Right hindlimb (tissue), 1 donor: ENCODE measurements at regions not wholly inside any gene's neighbourhood (a gene's known extent, or its start where the extent isn't known, plus 50 kb on each side); places are given as distances from the start of the nearest gene placed in this dataset.
"Not testable (repeated sequence)": the region's sequence is repeated elsewhere in the genome, so short reads cannot be mapped to it uniquely, and the experiment has no call there.

Experiments used
- DNase-seq: peaks from one replicate; pipeline ENCODE4 v3.0.0-alpha.2; 2018

DNA sequence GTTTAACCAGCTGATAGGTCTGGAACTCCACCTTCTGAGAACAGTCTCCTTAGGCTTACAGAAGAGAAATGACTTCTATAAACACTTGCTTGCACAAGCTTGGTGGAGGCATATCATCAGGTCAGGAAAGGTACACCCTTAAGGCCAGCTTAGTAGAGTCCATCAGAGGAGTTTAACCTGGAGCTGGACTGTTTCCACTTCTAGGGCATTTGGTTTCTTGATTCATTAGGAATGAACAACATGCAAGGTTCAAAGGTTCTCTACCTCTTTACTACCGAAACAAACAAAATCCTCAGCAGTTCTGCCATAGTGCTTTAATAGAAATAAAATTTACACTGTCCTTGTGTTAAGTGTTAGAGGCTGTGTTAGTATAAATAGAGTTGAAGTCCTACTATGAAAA, 171.4 kb upstream of the NPY2R start:
- DNase-seq, result no peak

DNA sequence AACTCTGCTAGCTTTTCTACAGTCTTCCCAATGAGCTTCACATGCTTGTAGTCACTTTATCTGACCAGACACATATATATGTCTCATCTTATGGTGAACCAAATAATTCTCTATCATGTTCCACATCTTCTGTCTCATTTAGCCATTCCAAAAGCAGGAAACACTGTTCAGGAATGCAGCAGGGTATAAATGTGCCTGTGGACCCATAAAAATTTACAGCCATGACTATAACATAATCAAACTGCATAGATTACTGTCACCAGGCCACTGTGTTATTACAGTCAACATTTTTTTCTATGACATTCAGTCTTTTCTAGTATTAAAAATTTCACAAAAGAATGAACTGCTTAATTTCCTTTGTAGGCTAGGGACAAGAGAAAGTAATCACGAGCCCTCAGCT, 170.0 kb upstream of the NPY2R start:
- no peak for DNase-seq

DNA sequence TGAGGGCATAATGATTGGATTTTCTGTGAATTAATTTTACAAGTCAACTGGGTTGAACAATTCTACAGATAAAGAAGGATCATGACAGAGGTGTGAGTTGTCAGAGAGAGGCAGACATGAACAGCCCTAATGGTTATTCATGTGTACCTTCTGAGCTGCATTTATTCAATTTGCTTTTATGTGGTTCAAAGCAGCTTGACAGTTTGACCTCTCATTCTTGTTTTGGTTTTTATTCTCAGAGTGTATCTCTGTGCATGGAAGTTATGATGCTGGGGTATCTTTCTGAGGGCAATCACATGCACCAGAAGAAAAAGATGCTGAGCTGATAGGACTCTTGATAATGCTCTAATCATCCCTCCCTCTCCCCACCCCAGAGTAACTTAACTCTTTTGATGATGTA, 169.3 kb upstream of the NPY2R start:
- no peak for DNase-seq

DNA sequence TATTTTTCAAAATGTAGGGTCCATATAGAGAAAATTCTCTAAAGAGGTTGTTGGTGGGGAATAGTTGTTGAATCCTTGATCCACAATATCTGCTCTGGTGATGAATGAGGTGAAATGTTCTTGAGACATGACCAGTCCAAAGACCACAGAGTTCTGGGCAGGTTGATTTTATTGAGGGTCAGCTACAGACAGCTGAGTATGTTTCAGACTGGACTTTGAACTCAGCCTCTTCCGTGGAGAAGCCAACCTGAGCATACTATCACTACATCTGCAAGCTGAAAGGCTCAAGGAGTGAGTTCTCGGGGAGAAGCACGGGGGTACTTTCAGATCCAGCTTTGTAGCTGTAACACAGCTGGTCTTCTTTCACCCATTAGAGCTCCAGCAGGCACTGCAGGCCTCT, 168.4 kb upstream of the NPY2R start:
- DNase-seq, result no peak

DNA sequence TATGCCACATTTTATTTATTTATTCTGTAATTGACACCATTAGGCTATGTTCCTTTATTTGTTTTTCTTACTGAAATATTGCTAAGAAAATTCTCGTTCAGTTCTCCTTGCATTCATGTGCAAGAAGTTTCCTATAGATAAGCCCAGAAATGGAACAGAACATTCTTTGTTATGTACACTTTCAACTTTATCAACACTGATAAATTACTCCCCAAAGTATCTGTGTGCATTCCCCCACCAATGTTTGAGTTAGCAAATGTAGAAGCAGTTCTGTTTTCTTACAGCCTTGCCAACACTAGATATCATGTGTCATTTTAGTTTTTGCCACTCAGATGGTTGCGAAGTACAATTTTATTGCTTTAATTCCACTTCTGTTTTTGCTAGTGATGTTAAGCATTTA, 166.4 kb upstream of the NPY2R start:
- DNase-seq, result no peak

DNA sequence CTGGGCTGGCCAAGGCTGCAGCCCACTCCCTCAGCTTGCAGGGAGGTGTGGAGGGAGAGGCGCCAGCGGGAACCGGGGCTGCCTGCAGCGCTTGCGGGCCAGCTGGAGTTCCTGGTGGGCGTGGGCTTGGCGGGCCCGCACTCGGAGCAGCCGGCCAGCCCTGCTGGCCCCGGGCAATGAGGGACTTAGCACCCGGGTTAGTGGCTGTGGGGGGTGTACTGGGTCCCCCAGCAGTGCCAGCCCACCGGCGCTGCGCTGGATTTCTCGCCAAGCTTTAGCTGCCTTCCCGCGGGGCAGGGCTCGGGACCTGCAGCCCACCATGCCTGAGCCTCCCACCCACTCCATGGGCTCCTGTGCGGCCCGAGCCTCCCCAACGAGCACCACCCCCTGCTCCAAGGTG, 164.2 kb upstream of the NPY2R start:
- not testable (repeated sequence) for DNase-seq

DNA sequence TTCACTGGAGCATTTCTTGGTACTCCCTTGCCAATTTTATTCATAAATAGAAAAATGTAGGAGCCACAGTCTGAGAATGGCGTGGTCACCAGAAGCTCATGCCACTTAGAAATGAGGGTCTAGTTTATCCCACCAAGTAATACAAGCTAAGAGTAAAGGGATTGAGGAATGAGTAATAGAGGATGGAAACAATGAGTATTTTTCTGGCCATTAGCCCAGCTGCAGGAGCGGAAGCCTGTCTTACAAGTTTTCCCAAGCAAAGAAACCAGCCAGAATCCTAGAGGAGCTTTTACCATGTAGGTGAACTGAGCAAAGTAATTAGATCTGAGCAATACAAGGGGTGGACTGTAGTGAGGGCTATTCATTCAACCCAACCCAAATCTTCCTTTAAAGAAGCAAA, 160.7 kb upstream of the NPY2R start:
- DNase-seq, result no peak

DNA sequence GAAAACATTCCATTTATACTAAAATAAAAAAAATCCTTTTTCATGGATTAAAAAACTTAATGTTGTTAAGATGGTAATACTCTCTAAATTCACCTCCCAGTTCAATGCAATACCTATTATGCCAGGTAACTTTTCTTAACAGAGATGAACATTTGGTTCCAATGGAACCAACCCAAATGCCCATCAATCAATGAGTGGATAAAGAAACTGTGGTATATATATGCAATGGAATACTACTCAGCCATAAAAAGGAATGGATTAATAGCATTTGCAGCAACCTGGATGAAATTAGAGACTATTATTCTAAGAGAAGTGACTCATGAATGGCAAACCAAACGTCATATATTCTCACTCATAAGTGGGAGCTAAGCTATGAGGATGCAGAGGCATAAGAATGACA, 154.4 kb upstream of the NPY2R start:
- DNase-seq, result not testable (repeated sequence)

DNA sequence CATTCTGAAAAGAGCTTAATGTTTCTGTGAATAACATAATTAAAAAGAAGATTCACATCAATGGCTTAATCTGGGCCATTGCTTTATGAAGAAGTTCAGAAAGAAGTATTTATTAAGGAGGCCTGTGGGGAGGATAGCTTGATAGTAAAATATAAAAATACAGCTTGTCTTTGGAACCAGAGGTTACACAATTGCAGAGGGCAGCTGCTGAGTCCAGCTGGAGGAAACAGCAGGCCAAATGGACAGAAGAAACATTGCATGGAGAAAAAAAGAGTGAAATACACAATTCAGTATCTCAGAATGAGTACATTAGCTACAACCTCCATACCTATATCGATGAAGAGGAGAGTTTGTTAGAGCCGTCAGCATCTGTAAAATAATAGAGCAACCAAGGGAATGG, 148.0 kb upstream of the NPY2R start:
- DNase-seq, result peak; percentile 24

DNA sequence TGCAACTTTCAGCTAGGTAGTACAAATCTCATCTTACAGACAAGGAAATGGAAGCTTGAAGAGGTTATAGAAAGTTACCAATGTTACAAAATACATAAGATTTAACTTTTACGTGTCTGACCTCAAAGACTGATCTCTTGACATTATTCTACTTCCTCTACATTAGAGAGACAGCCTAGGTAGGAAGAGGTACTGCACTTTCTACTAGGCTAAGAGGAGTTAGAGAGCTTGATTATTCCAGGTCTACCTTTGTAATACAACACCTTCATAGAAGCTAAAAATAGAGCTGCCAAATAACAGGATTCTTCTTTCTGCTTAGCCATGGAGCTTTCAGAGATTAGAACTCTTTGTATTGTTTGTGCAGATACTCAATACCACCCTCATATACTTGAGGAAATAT, 147.6 kb upstream of the NPY2R start:
- no peak for DNase-seq

DNA sequence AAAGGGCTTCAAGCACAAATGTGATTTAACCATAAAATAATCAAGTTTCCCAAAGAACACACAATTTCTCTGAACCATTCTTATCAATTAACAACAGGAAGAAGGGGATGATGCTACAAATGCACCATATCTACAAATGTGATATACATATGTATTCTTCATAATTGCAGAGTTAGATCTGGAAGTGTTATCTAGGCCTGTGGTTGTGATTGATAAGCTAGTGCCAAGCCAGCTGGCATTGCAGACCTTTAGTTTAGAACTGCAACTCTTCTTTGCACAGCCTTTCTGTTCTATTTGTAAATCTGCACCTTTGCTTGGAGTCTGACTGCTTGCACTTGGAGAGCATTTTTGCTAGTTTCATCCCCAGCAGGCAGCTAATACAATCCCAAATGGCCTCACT, 145.5 kb upstream of the NPY2R start:
- no peak for DNase-seq

DNA sequence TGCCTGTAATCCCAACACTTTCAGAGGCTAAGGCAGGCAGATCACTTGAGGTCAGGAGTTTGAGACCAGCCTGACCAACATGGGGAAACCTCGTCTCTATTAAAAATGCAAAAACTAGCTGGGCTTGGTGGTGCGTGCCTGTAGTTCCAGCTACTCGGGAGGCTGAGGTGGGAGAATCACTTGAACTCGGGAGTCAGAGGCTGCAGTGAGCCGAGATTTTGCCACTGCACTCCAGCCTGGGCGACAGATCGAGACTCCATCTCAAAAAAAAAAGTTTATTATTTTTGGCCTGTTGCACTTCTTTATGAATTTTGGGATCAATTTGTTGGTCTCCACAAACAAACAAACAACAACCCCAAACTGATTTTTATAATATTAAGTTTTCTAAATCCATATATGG, 143.5 kb upstream of the NPY2R start:
- DNase-seq, result not testable (repeated sequence)

DNA sequence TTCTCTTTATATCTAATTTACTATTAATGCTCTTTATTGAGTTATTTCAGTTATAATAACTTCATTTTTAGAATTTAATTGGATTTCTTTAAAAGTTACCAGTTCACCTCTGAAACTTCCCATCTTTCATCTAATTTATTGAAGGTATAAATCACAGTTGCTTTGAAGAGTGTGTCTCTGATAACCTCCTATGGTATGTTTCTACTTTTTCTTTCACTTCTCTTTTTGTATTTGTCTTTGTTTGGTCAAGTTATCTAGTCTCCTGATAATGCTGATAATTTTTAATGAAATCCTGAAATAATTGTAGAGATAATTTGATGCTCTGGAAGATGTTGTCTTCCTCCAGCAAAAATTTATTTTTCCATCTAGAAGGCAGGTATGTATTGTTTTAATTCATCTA, 141.6 kb upstream of the NPY2R start:
- DNase-seq, result no peak

DNA sequence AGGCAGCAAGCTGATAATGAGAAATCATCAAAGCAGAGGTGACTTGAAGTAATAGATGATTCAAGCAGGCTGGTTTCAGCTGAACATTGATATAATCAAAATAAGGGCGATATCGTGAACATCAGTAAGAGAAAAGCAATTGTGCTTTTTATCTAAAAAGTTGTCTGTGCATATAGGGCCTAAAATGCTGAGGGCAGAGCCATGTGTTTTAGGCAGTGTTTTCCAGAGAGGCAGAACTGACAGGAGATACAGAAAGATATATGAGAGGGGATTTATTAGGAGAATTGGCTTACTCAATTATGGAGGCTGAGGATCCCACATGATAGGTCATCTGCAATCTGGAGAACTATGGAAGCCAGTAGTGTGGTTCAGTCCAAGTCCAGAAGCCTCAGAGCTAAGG, 136.5 kb upstream of the NPY2R start:
- DNase-seq, result no peak

DNA sequence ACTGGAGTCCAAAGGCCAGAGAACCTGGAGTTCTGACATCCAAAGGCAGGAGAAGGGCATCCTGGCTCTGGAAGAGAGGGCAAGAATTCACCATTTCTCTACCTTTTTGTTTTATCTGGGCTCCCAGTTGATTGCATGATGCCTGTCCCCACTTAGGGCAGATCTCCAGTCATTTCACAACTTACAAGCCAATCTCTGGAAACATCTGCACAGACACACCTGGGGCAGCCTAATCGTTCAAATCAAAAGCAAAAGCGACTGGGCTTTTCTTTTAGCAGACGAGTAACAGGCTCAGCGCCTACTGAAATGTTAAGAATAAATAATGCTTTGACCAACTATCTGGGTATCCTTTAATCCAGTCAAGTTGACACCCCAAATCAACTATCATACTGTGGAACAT, 136.0 kb upstream of the NPY2R start:
- DNase-seq, result no peak

DNA sequence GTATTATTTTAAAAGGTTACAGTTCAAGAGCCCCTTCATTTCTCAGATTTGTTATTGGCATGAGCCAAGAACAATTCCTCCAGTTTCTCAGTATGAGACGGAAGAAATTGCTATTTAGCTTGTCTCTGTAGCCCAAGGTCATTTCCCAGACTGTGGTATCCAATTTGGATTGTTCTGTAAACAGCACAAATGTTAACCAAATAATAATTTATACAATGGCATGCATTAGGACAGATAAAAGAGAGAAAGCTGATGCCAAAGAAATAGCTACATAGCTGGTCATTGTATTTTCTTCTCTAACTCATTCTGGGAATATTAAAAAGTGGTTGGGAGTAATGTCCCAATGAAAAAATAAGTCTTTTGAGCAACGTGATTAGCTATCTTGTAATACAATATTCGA, 134.6 kb upstream of the NPY2R start:
- DNase-seq, result no peak

DNA sequence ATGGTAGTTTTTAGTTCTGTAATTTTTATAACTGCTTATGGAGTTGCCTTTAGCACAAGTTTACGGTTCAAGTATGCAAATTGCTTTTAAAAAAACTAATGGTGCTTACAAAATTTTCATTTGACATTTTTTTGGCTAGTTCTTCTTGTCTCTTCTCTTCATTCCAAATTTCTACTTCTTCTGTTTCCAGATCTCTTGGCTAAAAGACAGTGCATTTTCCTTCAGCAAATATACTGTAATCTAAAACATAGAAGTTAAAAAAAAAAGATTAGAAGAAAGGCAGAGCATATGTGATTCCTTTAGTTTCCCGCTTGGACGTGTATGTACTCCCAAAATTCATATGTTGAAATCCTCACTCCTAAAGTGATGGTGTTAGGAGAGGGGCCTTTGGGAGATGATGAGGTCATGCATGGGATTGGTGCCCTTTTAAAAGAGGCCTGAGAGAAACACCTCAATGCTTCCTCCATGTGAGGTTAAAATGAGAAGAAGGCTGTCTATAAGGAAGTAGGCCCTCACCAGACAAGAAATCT, 132.1 kb upstream of the NPY2R start:
- DNase-seq, result no peak

DNA sequence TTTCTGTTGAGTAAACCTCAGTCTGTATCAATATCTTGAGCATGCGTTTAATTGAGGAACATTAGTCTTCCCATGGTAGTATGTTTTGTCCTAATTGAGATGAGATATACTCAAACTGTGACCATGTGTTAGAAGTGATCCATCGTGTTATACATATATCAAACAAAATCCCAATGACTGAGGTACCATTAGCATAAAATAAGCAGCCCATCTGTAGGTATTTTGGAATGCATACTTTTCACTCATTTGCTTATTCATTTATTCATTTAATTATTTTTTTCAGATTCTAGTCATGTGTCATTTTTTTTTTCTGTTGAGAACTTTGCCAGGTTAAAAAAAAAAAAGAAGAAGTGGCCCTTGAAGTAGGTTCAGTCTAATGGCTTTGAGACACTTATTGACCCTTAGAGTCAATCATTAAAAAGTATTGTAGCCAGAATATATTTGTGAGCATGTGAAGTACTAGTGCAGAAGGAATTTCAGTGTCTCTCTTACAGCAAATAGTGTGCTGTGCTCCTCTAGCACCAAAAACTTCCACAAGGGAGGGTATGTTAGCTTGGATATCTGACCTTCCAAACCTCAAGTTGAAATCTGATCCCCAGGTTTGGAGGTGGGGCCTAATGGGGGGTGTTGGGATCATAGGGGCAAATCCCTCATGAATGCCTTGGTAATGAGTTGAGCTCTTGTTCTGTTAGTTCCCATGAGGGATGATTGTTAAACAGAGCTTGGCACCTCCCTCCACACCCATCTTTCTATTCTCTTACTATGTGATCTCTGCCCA, 130.8 kb upstream of the NPY2R start:
- DNase-seq, result no peak

DNA sequence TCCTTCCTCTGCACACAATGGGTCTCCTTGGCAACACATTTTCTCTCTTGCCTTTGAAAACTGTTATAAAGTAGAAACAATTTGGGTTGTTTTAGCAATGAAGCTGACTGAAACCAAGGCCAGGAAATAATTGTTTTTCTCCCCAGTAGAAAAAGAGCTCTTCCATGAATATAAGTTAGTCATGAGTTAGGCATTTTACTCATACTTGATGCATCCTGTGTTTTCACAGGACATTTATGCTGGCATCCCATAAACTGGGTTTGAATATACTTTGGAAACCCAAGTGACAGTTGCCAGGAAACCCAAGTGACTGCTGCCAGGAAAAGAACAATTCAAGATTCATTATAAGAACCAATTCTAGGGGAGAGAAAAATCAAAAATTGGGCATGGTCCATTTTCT, 128.6 kb upstream of the NPY2R start:
- DNase-seq, result no peak

DNA sequence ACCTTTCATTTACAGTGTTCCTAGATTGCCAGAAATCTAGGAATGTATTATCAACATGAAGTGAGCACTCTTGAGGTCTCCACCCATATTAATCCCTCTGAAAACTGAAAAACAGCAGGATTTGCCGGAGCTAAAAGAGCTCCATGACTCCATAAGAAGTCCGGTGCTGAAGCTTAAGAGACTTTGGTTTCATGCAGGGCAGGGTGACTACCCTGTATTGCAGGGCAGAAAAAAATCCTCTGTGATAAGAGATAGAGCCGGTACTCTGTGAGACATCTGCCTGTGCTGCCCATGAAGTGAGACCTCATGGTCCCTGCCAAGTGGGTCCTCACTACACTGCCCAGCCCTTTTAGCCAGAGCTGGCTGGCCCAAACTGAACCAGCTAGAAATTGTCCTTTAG, 127.2 kb upstream of the NPY2R start:
- DNase-seq, result no peak

DNA sequence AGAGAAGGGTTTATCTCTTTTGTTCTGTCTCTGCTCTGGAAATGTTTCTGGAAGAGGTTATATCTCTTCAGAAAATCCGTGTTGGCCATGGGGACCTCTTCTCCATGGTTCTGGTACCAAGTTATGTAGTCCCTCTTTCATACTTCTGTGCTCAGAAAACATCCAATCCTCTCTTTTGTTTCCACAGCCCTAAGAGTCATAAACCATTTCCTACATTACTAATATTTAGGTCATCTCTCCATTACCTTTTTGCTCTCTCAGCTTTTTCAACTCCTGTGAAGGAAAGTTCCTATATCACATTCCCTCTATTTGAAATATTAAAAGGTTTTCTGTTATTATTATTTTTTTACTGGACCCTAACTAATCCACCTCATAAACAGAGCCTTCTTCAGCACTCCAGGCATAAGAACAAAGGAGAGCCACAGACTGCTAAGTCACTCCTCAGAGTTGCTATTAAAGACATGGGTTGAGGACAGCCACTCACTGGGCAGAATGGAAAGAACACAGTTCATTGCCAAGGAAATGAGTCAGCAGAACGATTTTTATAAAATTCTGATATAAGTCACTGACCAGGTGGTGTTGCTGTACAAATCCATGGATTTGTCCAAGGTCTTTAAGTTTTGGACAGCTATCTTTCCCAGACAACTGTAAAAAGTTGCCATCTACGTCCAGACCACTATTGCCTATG, 122.4 kb upstream of the NPY2R start:
- no peak for DNase-seq

DNA sequence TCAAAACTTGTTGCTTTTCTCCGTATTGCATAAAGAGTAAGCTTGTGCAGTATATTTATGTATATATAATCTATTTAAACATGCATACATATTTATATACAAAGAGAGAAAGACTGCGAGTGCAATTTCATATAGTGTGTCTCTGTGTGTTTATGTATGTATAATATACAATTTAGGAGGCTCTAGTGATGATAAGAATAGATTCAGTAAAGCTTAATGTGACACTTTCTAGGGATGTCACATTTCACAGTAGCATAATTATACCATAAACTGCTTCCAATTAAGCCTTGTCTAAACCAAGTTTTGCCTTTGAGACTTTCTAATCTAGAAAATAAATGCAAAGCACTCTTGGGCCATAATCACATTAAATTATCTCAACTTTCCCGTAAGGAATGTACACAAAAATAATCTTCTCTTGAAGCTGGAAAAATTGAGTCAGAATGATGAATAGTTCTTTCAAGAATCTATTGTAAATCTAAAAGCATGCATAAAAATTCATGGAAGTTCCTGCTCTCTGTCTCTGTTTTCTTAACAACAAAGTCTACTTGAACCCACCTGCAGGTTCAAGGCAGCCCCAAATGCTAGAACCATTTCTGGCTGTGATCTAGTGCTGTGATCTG, 114.1 kb upstream of the NPY2R start:
- DNase-seq, result no peak

DNA sequence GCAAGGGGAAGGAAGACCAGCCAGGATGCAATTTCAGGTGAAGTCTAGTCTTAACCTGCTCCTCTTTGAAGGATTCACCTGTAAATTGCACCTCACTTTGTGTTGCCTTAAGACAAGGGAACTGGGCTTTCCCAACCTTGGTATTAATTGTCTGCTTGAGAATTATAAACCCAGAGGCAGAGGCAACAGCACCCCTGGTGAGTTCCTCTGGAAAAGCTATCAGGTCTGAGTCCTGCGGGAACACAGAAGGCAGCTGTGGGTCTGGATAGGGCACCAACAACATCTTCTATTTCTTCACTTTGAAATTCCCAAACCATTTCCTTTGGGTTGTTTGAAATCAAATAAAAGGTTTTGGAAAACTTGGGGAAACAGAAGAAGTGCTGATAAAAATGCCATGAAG, 109.2 kb upstream of the NPY2R start:
- no peak for DNase-seq

DNA sequence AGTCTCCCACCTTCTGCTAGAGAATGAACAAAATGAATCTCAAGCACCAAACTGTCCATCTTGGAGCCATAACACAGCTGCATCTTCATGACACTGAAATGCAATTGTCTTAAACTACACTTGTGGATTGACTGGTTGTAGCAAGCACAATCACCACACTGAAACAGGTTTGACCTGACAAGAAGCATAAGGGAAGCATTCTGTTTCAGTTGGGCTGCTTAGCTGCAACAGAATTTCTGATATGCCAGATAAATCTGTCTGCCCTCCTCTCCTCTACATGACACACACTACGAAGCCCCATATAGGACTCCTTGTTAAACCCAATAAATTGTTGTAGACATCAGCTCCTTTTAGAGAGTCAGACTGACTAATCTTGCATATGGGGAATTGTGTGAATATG, 101.8 kb upstream of the NPY2R start:
- no peak for DNase-seq
